Osteoblast (primary cell): ENCODE measurements at regions not wholly inside any gene's neighbourhood (a gene's known extent, or its start where the extent isn't known, plus 50 kb on each side); places are given as distances from the start of the nearest gene placed in this dataset.

Experiments used
- DNase-seq: peaks from one replicate; pipeline ENCODE4 v3.0.0; 2011; ENCODE audit warnings: low spot score, mixed read lengths; ENCODE audit not compliant: insufficient read length; ENCODE audit errors: missing footprints
- H2AFZ ChIP-seq: 2 replicates; pipeline ENCODE4 v1.6.0; 2011; ENCODE audit warnings: mild to moderate bottlenecking, low read length
- H3K27ac ChIP-seq: 2 replicates; pipeline ENCODE4 v1.5.1; 2011; ENCODE audit warnings: mild to moderate bottlenecking, low read depth, low read length, moderate library complexity
- H3K27me3 ChIP-seq: 2 replicates; pipeline ENCODE4 v1.6.0; 2012; ENCODE audit warnings: mild to moderate bottlenecking, control low read depth, inconsistent platforms, low read length, moderate library complexity; ENCODE audit not compliant: insufficient read depth
- H3K36me3 ChIP-seq: 2 replicates; pipeline ENCODE4 v1.5.1; 2011; ENCODE audit warnings: mild to moderate bottlenecking, low read length, control low read depth, moderate library complexity; ENCODE audit not compliant: insufficient read depth
- H3K4me1 ChIP-seq: 2 replicates; pipeline ENCODE4 v1.5.1; 2011; ENCODE audit warnings: mild to moderate bottlenecking, low read length, control low read depth, moderate library complexity; ENCODE audit not compliant: insufficient read depth
- H3K4me2 ChIP-seq: 2 replicates; pipeline ENCODE4 v1.6.0; 2011; ENCODE audit warnings: mild to moderate bottlenecking, low read length; ENCODE audit not compliant: insufficient read depth
- H3K4me3 ChIP-seq: fragments of 200-600 bp; sonication (generic); 3 replicates; pipeline ENCODE4 v1.5.1; 2012; ENCODE audit warnings: mild to moderate bottlenecking, low read length, inconsistent platforms; ENCODE audit not compliant: insufficient read depth
- H3K79me2 ChIP-seq: 2 replicates; pipeline ENCODE4 v1.6.0; 2012; ENCODE audit warnings: mild to moderate bottlenecking, low read length, control low read depth, inconsistent platforms; ENCODE audit not compliant: insufficient read depth
- H3K9me3 ChIP-seq: 2 replicates; pipeline ENCODE4 v1.5.1; 2011; ENCODE audit warnings: low read depth, low read length, control low read depth
- H4K20me1 ChIP-seq: 2 replicates; pipeline ENCODE4 v1.6.0; 2012; ENCODE audit warnings: mild to moderate bottlenecking, low read length, control low read depth; ENCODE audit not compliant: insufficient read depth
- CTCF ChIP-seq: IDR thresholded peaks from 2 replicates; pipeline ENCODE4 v1.5.1; 2011; ENCODE audit warnings: mild to moderate bottlenecking, low read depth, low read length, moderate library complexity; ENCODE audit errors: extremely low read depth

GRCh38 chr4:45122406-45122805 is 396.1 kb upstream of the GNPDA2 start:
- Histone ChIP-seq H2AFZ (no peak overlapping the region), H3K36me3 (no peaks in the 10 kb centered on the region), H3K4me1 (no peaks in the 10 kb centered on the region), H3K9me3 (no peaks in the 10 kb centered on the region), H3K79me2 (no peaks in the 10 kb centered on the region), H3K4me2 (no peak overlapping the region), H4K20me1 (no peaks in the 10 kb centered on the region), H3K27ac (no peak overlapping the region), H3K4me3 (no peak overlapping the region), H3K27me3 (no peaks in the 10 kb centered on the region)
- no peak for TF ChIP-seq CTCF
- no peak for DNase-seq

GRCh38 chr4:45121426-45121975 is 395.1 kb upstream of the GNPDA2 start:
- Histone ChIP-seq H3K9me3 (no peaks in the 10 kb centered on the region), H3K36me3 (no peaks in the 10 kb centered on the region), H3K27me3 (no peaks in the 10 kb centered on the region), H3K79me2 (no peaks in the 10 kb centered on the region), H2AFZ (no peak overlapping the region), H3K4me2 (no peak overlapping the region), H3K4me1 (no peaks in the 10 kb centered on the region), H4K20me1 (no peaks in the 10 kb centered on the region), H3K27ac (no peak overlapping the region), H3K4me3 (no peak overlapping the region)
- DNase-seq, result no peak
- TF ChIP-seq CTCF, result no peak

GRCh38 chr4:45120163-45120562 is 393.8 kb upstream of the GNPDA2 start:
- H3K4me1 ChIP-seq, result no peaks in the 10 kb centered on the region
- TF ChIP-seq CTCF, result no peak
- H3K36me3 ChIP-seq, result no peaks in the 10 kb centered on the region
- no peaks in the 10 kb centered on the region for H3K27me3 ChIP-seq
- no peak overlapping the region for H3K27ac ChIP-seq
- DNase-seq, result no peak
- H3K79me2 ChIP-seq, result no peaks in the 10 kb centered on the region
- H3K9me3 ChIP-seq, result no peaks in the 10 kb centered on the region
- no peaks in the 10 kb centered on the region for H4K20me1 ChIP-seq
- H3K4me2 ChIP-seq, result no peak overlapping the region
- no peak overlapping the region for H2AFZ ChIP-seq
- no peak overlapping the region for H3K4me3 ChIP-seq

- H3K79me2 ChIP-seq, result no peaks in the 10 kb centered on the region
- no peak overlapping the region for H3K27ac ChIP-seq
- DNase-seq, result no peak
- H3K4me1 ChIP-seq, result no peaks in the 10 kb centered on the region
- H4K20me1 ChIP-seq, result no peaks in the 10 kb centered on the region
- H3K4me3 ChIP-seq, result no peak overlapping the region
- H3K9me3 ChIP-seq, result no peaks in the 10 kb centered on the region
- no peak overlapping the region for H3K4me2 ChIP-seq
- H2AFZ ChIP-seq, result no peak overlapping the region
- no peaks in the 10 kb centered on the region for H3K36me3 ChIP-seq
- TF ChIP-seq CTCF, result no peak
- no peaks in the 10 kb centered on the region for H3K27me3 ChIP-seq
Measured at GRCh38 chr4:45119376-45119775, 393.0 kb upstream of the GNPDA2 start.
